OCI-LY7 (cell line): ENCODE measurements at regions not wholly inside any gene's neighbourhood (a gene's known extent, or its start where the extent isn't known, plus 50 kb on each side); places are given as distances from the start of the nearest gene placed in this dataset.

Experiments
- BruUV-seq: library from RNA; stranded (reverse); fragments of 400-500 nt; replicated peaks from 2 replicates; lab custom pipeline; 2021; lab: Mats Ljungman, UMichigan
- CTCF ChIA-PET: fragments of 300-600 bp; sonication (Branson Sonifier 250); formaldehyde crosslinking; loops from one replicate; lab custom pipeline; 2022; ENCODE audit warnings: antibody characterized with exemption; ENCODE audit not compliant: unreplicated experiment; lab: Charles Lee
- POLR2A ChIA-PET: fragments of 300-600 bp; sonication (Branson Sonifier 250); formaldehyde crosslinking; loops from one replicate; lab custom pipeline; 2022; ENCODE audit warnings: antibody characterized with exemption; lab: Charles Lee
- DNase-seq: peaks from one replicate; pipeline ENCODE4 v3.0.0-alpha.2; 2015; ENCODE audit warnings: low spot score
- H2AFZ ChIP-seq: fragments of 200-600 bp; sonication (generic), shearing (Covaris generic); 2 replicates; pipeline ENCODE4 v1.6.1; 2014; ENCODE audit warnings: mild to moderate bottlenecking, antibody characterized with exemption, low read length, moderate library complexity
- H3K27ac ChIP-seq: fragments of 200-600 bp; sonication (generic); 2 replicates; pipeline ENCODE4 v1.5.1; 2014; ENCODE audit warnings: mixed run types, low read depth, mild to moderate bottlenecking, moderate library complexity, low read length, inconsistent platforms; ENCODE audit not compliant: poor library complexity, severe bottlenecking
- H3K36me3 ChIP-seq: fragments of 200-600 bp; sonication (generic); 2 replicates; pipeline ENCODE4 v1.6.1; 2014; ENCODE audit warnings: mild to moderate bottlenecking, antibody characterized with exemption, low read length, moderate library complexity, mixed read lengths; ENCODE audit not compliant: insufficient read depth
- H3K4me1 ChIP-seq: fragments of 200-600 bp; sonication (generic); 2 replicates; pipeline ENCODE4 v1.5.1; 2014; ENCODE audit warnings: mild to moderate bottlenecking, low read length; ENCODE audit not compliant: insufficient read depth, poor library complexity, severe bottlenecking
- H3K4me2 ChIP-seq: fragments of 200-600 bp; sonication (generic); 2 replicates; pipeline ENCODE4 v1.6.1; 2014; ENCODE audit warnings: mild to moderate bottlenecking, low read length
- H3K4me3 ChIP-seq: fragments of 200-600 bp; sonication (generic); 2 replicates; pipeline ENCODE4 v1.5.1; 2014; ENCODE audit warnings: mild to moderate bottlenecking, low read depth, low read length; ENCODE audit not compliant: poor library complexity, severe bottlenecking
- H3K79me2 ChIP-seq: fragments of 200-600 bp; sonication (generic); 2 replicates; pipeline ENCODE4 v1.6.1; 2016; ENCODE audit warnings: low read depth, mild to moderate bottlenecking, low read length, moderate library complexity, mixed read lengths; ENCODE audit not compliant: insufficient read depth
- H3K9me2 ChIP-seq: fragments of 200-600 bp; sonication (generic); 2 replicates; pipeline ENCODE4 v1.6.1; 2016; ENCODE audit warnings: mild to moderate bottlenecking, low read length, mixed read lengths; ENCODE audit not compliant: insufficient read depth
- H3K9me3 ChIP-seq: fragments of 200-600 bp; sonication (generic); 2 replicates; pipeline ENCODE4 v1.6.1; 2014; ENCODE audit warnings: mild to moderate bottlenecking, mixed run types, low read length, mixed read lengths
- H4K20me1 ChIP-seq: fragments of 200-600 bp; sonication (generic); 2 replicates; pipeline ENCODE4 v1.6.1; 2014; ENCODE audit warnings: mild to moderate bottlenecking, antibody characterized with exemption, low read length, moderate library complexity, mixed read lengths; ENCODE audit not compliant: insufficient read depth
- CTCF ChIP-seq: fragments of 200-600 bp; sonication (generic); conservative IDR thresholded peaks from 2 replicates; pipeline ENCODE4 v1.5.1; 2014; ENCODE audit warnings: mild to moderate bottlenecking, antibody characterized with exemption, low read length, moderate library complexity, mixed read lengths
- EZH2phosphoT487 ChIP-seq: fragments of 200-600 bp; sonication (generic); IDR thresholded peaks from 2 replicates; pipeline ENCODE4 v1.6.1; 2018; ENCODE audit warnings: low read depth, borderline replicate concordance, mild to moderate bottlenecking, mixed run types, antibody characterized with exemption, low read length, moderate library complexity, mixed read lengths
- intact Hi-C: fragments of 100-400 bp; cut with micrococcal nuclease; formaldehyde crosslinking; loops from one replicate; pipeline ENCODE4 v1.10.0; 2022; ENCODE audit not compliant: unreplicated experiment

DNA sequence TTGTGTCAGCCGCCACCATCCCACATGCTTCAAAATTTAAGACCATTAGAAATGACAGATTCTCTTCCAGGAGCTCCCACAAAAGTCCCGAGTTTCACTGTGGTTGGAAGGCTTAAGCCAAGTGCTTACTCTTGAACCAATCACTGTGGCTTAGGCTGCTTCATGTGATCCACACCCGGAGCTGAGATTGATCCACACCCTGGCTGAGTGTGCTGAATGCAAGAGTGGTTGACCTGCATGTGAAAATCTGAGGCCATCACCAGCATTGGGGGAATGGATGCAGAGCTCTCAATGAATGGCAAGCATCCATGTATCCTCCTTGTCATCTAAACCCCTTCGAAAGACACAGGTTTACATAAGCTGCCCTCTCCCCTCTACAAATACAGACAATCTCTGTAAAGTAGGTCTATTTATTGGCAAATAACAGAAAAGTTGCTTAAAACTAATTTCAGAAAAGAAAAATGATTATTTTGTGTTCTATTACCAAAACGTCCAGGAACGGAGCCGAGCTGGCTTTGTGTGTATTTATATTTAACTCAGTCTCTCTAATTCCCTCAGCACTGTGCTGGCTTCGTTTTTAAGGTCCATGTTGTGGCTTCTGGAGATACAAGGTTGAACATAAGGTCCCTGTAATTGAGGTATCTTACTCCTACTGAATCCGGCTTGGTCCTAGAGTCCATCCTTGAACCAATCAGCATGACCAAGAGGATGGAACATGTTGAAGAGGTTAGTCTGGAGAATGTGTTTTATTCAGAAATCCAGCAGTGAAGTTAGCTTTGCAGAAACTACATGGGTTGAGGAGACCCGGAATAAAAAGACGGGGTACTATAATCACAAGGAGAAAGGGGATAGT is 332.4 kb downstream of the LIG4 start:
- ChIA-PET CTCF (no interaction called here), POLR2A (no interaction called here)
- BruUV-seq = no TSS peak
- Histone ChIP-seq H4K20me1 (no peaks in the 10 kb centered on the region), H3K4me3 (no peak overlapping the region), H3K4me1 (no peaks in the 10 kb centered on the region), H3K4me2 (no peak overlapping the region), H3K79me2 (no peaks in the 10 kb centered on the region), H2AFZ (no peak overlapping the region), H3K27ac (no peak overlapping the region), H3K9me3 (no peaks in the 10 kb centered on the region), H3K36me3 (no peaks in the 10 kb centered on the region), H3K9me2 (no peaks in the 10 kb centered on the region)
- no peak for DNase-seq
- intact Hi-C loops = no loop called here
- TF ChIP-seq EZH2phosphoT487 (no peak), CTCF (no peak)

GRCh38 chr13:107881362-107881761 is 334.0 kb downstream of the LIG4 start:
- ChIA-PET POLR2A (no interaction called here), CTCF (no interaction called here)
- Histone ChIP-seq H3K9me3 (no peaks in the 10 kb centered on the region), H3K4me3 (no peak overlapping the region), H3K4me1 (no peaks in the 10 kb centered on the region), H3K27ac (no peak overlapping the region), H3K36me3 (no peaks in the 10 kb centered on the region), H3K79me2 (no peaks in the 10 kb centered on the region), H3K9me2 (no peaks in the 10 kb centered on the region), H4K20me1 (no peaks in the 10 kb centered on the region), H3K4me2 (no peak overlapping the region), H2AFZ (no peak overlapping the region)
- intact Hi-C loops = no loop called here
- DNase-seq = no peak
- TF ChIP-seq EZH2phosphoT487 = no peak
- TF ChIP-seq CTCF = no peak
- BruUV-seq = no TSS peak

- POLR2A ChIA-PET = no interaction called here
- Histone ChIP-seq H3K4me3 (no peak overlapping the region), H3K9me2 (no peaks in the 10 kb centered on the region), H3K79me2 (no peaks in the 10 kb centered on the region), H3K36me3 (no peaks in the 10 kb centered on the region), H3K4me2 (no peak overlapping the region), H3K9me3 (no peaks in the 10 kb centered on the region), H2AFZ (no peak overlapping the region), H3K27ac (no peak overlapping the region), H4K20me1 (no peaks in the 10 kb centered on the region), H3K4me1 (no peaks in the 10 kb centered on the region)
- TF ChIP-seq CTCF = no peak
- TF ChIP-seq EZH2phosphoT487 = no peak
- no peak for DNase-seq
- CTCF ChIA-PET = no interaction called here
- intact Hi-C loops = no loop called here
- BruUV-seq = no TSS peak
These were observed 340.9 kb downstream of the LIG4 start for GRCh38 chr13:107874456-107874855.
